Vagina (tissue), 2 donors: ENCODE measurements at regions not wholly inside any gene's neighbourhood (a gene's known extent, or its start where the extent isn't known, plus 50 kb on each side); places are given as distances from the start of the nearest gene placed in this dataset.

Source experiments
- CTCF ChIP-seq, 3 experiments: fragments of 450-650 bp in 2 of 3; fragments of 200-600 bp in 1 of 3; sonication (generic) in 1 of 3; IDR thresholded peaks; one replicate each; pipeline ENCODE4 v1.5.1; 2017 to 2019; ENCODE audit warnings: antibody characterized with exemption in 3 of 3, mild to moderate bottlenecking in 2 of 3, moderate library complexity in 2 of 3
- POLR2A ChIP-seq, 2 donors: fragments of 450-650 bp; IDR thresholded peaks; one replicate each; pipeline ENCODE4 v1.6.1; 2017; ENCODE audit warnings: antibody characterized with exemption in 2 of 2, mild to moderate bottlenecking in 2 of 2, moderate library complexity in 2 of 2

GRCh38 chr13:64793131-64793530 lies 2437.0 kb downstream of the PCDH9 start:
- TF ChIP-seq CTCF (IDR thresholded peaks at IDR 0.05) (no peak), POLR2A (IDR thresholded peaks at IDR 0.05) (no peak)
